ENCODE measurements at regions not wholly inside any gene's neighbourhood (a gene's known extent, or its start where the extent isn't known, plus 50 kb on each side); places are given as distances from the start of the nearest gene placed in this dataset.

DNA sequence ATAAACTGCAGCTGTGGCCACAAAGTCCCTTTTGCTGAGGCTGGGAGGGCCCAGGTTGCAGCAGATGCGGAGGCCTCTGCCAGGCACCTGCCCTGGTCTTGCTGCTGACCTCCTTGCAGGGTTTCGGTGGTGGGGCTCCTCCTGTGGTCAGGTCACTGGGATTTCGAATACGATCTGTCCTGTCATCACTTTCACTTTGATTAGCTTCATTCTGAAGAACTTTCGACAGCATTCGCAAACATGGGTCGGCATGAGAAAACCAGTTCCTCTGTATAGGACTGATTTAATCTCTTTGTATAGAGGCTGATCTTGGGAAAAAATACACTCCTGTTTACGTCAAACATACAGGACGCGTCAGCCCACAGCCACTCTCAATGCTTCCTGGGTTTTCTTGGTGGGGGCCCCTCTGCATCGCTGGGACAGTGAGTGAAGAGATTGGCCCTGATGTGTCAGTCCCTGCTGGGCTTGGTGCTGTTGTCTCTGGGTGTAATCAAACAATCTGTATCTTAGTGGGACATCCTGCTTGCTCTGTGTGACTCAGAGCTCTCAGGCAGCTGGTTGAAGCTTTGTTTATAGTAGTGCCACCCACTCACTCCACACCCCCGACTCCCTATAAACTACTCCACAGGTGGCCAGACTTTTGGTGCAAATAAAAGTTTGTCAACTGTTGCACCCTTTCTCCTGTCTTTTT lies 209.4 kb upstream of the CXCR4 start:
- H3K9ac ChIP-seq (ENCODE audit: low read length): no peak overlapping the region
- H3K27ac ChIP-seq (ENCODE audit: low read length): no peak overlapping the region
- TF ChIP-seq MXI1 (conservative IDR thresholded peaks at IDR 0.05; ENCODE audit: poor library complexity, severe bottlenecking): no peak
- no peak for TF ChIP-seq RAD21 (conservative IDR thresholded peaks at IDR 0.05)
- TF ChIP-seq TAF1 (IDR thresholded peaks at IDR 0.05; ENCODE audit: low read depth): no peak
- TF ChIP-seq, protein P1, sequence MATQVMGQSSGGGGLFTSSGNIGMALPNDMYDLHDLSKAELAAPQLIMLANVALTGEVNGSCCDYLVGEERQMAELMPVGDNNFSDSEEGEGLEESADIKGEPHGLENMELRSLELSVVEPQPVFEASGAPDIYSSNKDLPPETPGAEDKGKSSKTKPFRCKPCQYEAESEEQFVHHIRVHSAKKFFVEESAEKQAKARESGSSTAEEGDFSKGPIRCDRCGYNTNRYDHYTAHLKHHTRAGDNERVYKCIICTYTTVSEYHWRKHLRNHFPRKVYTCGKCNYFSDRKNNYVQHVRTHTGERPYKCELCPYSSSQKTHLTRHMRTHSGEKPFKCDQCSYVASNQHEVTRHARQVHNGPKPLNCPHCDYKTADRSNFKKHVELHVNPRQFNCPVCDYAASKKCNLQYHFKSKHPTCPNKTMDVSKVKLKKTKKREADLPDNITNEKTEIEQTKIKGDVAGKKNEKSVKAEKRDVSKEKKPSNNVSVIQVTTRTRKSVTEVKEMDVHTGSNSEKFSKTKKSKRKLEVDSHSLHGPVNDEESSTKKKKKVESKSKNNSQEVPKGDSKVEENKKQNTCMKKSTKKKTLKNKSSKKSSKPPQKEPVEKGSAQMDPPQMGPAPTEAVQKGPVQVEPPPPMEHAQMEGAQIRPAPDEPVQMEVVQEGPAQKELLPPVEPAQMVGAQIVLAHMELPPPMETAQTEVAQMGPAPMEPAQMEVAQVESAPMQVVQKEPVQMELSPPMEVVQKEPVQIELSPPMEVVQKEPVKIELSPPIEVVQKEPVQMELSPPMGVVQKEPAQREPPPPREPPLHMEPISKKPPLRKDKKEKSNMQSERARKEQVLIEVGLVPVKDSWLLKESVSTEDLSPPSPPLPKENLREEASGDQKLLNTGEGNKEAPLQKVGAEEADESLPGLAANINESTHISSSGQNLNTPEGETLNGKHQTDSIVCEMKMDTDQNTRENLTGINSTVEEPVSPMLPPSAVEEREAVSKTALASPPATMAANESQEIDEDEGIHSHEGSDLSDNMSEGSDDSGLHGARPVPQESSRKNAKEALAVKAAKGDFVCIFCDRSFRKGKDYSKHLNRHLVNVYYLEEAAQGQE (IDR thresholded peaks at IDR 0.05; ENCODE audit: borderline replicate concordance): no peak
- no peak for TF ChIP-seq POLR2AphosphoS5 (IDR thresholded peaks at IDR 0.05)
- no peak for TF ChIP-seq EZH2 (IDR thresholded peaks at IDR 0.05; ENCODE audit: borderline replicate concordance, insufficient read depth, low read length, poor library complexity, severe bottlenecking)
- TF ChIP-seq EP300 (conservative IDR thresholded peaks at IDR 0.05; ENCODE audit: poor library complexity, severe bottlenecking): no peak
- TF ChIP-seq SMC3 (conservative IDR thresholded peaks at IDR 0.05; ENCODE audit: poor library complexity): no peak
- TF ChIP-seq, protein P2, sequence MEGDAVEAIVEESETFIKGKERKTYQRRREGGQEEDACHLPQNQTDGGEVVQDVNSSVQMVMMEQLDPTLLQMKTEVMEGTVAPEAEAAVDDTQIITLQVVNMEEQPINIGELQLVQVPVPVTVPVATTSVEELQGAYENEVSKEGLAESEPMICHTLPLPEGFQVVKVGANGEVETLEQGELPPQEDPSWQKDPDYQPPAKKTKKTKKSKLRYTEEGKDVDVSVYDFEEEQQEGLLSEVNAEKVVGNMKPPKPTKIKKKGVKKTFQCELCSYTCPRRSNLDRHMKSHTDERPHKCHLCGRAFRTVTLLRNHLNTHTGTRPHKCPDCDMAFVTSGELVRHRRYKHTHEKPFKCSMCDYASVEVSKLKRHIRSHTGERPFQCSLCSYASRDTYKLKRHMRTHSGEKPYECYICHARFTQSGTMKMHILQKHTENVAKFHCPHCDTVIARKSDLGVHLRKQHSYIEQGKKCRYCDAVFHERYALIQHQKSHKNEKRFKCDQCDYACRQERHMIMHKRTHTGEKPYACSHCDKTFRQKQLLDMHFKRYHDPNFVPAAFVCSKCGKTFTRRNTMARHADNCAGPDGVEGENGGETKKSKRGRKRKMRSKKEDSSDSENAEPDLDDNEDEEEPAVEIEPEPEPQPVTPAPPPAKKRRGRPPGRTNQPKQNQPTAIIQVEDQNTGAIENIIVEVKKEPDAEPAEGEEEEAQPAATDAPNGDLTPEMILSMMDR (IDR thresholded peaks at IDR 0.05; ENCODE audit: poor library complexity, severe bottlenecking): no peak
- H3K9me3 ChIP-seq (ENCODE audit: low read length): no peaks in the 10 kb centered on the region
- H3K9me2 ChIP-seq (ENCODE audit: insufficient read depth, low read length): no peaks in the 10 kb centered on the region
- H4K20me1 ChIP-seq (ENCODE audit: insufficient read depth): no peaks in the 10 kb centered on the region
- no peaks in the 10 kb centered on the region for H3K36me3 ChIP-seq (ENCODE audit: insufficient read depth, low read length)
- no peak overlapping the region for H3K4me3 ChIP-seq (ENCODE audit: low read length)
- no peak overlapping the region for H2AFZ ChIP-seq (ENCODE audit: low read depth, low read length)
- H3K4me2 ChIP-seq (ENCODE audit: low read length): no peak overlapping the region
- H3K27me3 ChIP-seq (ENCODE audit: insufficient read depth, low read depth, low read length): no peaks in the 10 kb centered on the region
- H3K79me2 ChIP-seq (replicated peaks; ENCODE audit: insufficient read depth, low read length): no peaks in the 10 kb centered on the region
- no peaks in the 10 kb centered on the region for H3F3A ChIP-seq (ENCODE audit: insufficient read depth, low read length, poor library complexity, severe bottlenecking)

DNA sequence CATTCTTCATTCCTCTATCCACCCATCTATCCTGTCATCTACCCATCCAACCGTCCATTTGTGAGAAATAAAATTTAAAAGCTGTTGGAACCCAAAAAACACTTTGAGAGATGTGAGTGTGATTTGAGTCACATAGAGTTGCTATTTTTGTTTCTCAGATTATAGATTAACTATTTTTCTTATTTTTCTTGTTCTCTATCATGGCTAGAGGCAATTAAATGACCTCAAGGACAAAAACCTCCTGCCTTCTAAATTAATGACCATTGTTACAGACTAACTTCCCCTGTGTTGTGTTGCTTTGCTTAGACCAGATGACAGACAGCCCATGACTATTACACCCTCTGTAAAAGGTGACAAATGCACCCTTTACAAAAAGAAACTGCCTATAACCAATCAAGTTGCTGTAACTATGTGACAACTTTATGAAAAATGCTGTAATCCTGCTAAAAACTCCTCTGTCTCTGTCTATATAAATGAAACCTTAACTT lies 207.9 kb upstream of the CXCR4 start:
- Histone ChIP-seq H3K9me2 (ENCODE audit: insufficient read depth, low read length) (no peaks in the 10 kb centered on the region), H4K20me1 (ENCODE audit: insufficient read depth) (no peaks in the 10 kb centered on the region), H3K79me2 (replicated peaks; ENCODE audit: insufficient read depth, low read length) (no peaks in the 10 kb centered on the region), H3F3A (ENCODE audit: insufficient read depth, low read length, poor library complexity, severe bottlenecking) (no peaks in the 10 kb centered on the region), H3K9me3 (ENCODE audit: low read length) (no peaks in the 10 kb centered on the region), H3K27ac (ENCODE audit: low read length) (no peak overlapping the region), H2AFZ (ENCODE audit: low read depth, low read length) (no peak overlapping the region), H3K36me3 (ENCODE audit: insufficient read depth, low read length) (no peaks in the 10 kb centered on the region), H3K9ac (ENCODE audit: low read length) (no peak overlapping the region), H3K27me3 (ENCODE audit: insufficient read depth, low read depth, low read length) (no peaks in the 10 kb centered on the region), H3K4me3 (ENCODE audit: low read length) (no peak overlapping the region), H3K4me2 (ENCODE audit: low read length) (no peak overlapping the region)
- no peak for TF ChIP-seq RAD21 (conservative IDR thresholded peaks at IDR 0.05)
- TF ChIP-seq TAF1 (IDR thresholded peaks at IDR 0.05; ENCODE audit: low read depth): no peak
- TF ChIP-seq SMC3 (conservative IDR thresholded peaks at IDR 0.05; ENCODE audit: poor library complexity): no peak

Measured in neural cell (in vitro differentiated cells).